Stimulated activated CD4-positive, alpha-beta T cell treated with anti-CD3 and anti-CD28 coated beads, Interleukin-15, amount 100 ng/mL, for 48 hours (primary cell): ENCODE measurements at regions not wholly inside any gene's neighbourhood (a gene's known extent, or its start where the extent isn't known, plus 50 kb on each side); places are given as distances from the start of the nearest gene placed in this dataset.
"Not testable (repeated sequence)": the region's sequence is repeated elsewhere in the genome, so short reads cannot be mapped to it uniquely, and the experiment has no call there.

ENCODE experiments used
- DNase-seq, 2 donors: peaks; one replicate each; pipeline ENCODE4 v3.0.0-alpha.2; 2020; ENCODE audit warnings: low read depth in 2 of 2

GRCh38 chr7:20839196-20839735, 52.6 kb upstream of the SP8 start:
- DNase-seq, result no peak

- DNase-seq, result no peak
Measured at GRCh38 chr7:20839987-20840386, 53.3 kb upstream of the SP8 start.

DNA sequence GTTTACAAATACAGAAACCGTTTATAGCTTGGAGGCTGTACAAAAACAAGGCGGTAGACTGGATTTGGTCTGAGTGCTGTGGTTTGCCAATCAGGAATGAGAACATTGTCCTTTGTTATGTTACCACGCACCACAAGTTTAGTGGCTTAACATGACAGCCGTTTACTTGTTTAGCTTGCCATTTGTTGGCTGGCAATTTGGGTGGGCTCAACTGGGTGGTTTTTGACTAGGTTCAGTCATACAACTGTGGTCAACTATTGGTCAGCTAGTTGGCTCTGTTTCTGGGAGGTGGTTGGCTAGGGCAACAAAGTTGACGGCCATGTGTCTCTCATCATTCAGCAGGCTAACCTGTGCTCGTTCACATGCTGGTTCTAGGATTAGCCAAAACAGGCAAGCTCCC, 60.1 kb upstream of the SP8 start:
- no peak for DNase-seq

DNA sequence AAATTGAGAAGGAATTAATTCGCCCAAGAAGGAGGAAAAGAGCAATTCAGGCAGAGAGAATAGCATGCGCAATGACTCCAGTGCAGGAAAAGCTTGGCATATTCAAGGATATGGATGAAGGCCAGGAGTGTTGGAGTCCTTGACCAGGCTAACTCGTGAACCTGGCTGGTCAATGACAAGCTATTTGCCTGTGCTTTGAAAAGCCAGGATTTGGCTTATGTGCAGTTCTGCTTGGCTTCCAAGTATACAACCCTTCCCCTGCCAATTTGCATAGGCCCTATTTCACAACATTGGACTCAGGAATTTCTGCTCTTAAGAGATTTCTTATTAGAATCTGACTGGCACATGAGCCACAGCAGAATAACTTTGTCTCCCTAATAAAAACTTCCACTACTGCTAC, 72.3 kb upstream of the SP8 start:
- no peak for DNase-seq

- DNase-seq, result no peak
Measured at GRCh38 chr7:20861468-20861867, 74.8 kb upstream of the SP8 start.

DNA sequence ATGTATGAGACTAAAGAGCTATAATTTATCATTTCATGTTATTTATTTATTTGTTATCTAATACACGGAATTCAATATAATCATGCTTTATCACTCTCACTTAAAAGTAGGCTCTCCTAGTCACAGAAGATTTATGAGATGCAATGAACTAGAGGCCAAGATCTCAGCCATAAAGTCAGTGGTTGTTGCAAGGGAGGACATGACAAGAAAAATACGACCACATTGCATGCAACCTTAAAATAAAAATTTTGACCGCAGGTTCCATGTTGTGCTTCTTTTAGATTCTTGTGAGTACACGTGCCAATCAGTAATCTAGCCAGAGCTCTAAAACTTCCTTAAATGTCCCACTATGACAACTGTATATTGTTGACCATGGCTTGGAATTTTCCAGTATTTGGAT, 75.9 kb upstream of the SP8 start:
- no peak for DNase-seq

DNA sequence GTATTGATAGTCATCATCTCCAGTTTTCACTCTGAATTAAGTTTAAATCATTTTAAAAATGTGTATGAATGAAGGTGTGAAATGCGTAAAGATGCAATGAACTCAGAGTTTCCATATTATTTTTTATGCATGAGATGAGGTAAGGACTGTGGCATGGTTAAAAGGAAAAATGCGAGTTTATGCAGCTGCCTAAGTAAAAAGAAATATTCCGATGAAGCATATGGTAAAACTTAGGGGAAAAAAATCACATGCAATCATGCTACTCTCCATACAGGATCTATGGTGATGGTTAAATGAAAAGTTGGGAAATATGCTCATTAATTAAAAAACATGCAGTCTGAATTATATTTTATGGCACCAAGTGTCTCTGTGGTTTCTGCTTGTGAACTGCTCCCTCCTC, 77.5 kb upstream of the SP8 start:
- DNase-seq, result no peak

- no peak for DNase-seq
Measured at GRCh38 chr7:20865684-20866083, 79.0 kb upstream of the SP8 start.

- DNase-seq, result no peak
Measured at GRCh38 chr7:20870977-20871376, 84.3 kb upstream of the SP8 start.

DNA sequence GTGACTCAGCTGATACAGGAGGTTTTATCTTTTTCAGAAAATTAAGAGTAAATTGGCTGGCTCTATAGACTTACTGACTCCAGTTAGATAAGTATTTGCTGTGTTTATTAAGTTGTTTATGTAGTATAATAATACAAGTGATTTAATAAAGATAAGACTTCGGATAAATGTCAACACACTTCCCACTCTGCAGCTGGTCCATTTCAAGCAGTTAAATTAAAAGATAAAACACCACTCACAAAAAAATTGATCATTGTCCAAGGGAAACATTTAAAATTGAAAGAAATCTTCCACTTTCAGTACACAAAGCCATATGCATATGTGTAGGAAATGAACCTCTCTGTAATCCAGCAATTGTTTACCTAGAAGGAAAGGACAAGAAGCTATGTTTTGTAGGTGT, 106.1 kb upstream of the SP8 start:
- no peak for DNase-seq

GRCh38 chr7:20894806-20895205, 108.1 kb upstream of the SP8 start:
- no peak for DNase-seq

DNA sequence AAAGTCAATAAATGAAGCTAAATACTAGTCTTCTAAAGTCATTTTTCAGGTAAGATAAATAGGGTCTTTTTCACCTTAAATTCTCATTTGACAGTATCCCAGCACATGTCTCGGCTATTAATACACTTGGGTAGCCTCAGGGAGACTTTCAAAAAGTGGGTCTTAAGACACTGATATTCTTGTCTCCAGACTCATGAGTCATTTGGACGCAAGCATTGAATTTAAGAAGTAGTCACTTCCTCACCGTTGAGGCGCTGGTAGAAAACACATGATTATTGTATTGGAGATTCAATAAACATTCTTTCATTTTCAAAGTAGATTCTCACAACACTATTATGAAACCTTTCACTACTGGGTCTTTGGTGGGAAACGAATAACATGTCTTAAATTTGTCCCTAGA, 108.9 kb upstream of the SP8 start:
- no peak for DNase-seq

- no peak for DNase-seq
Measured at GRCh38 chr7:20896996-20897395, 110.3 kb upstream of the SP8 start.

DNA sequence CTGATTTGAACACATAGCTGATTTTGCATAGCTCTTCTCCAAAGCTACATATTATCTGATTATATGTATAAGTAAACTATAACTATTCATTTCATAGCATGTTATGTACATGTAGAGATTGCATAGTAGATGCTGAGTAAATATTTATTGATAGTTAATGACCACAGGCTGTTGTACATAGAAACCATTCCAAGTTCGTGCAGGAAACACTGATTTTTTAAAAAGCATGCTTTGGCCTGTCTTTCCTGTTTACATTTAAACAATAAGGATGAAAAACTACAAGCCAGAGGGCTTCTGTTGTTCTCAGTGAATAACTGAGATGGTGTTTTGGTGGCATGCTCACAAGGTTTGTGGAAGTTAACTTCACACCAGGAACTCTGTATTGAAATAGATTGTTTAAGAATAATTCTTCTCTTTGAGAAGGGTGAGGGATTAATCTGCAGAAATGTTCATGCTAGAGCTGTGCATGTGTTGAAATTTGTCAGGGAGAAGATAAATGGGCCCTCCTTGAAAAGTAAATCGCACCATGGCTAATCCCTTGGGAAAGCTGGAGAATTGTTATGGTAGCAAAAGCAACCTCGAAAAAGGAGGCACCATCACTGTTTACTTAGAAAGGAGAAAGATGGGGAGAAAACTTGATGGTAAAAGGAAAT, 120.2 kb upstream of the SP8 start:
- no peak for DNase-seq

- DNase-seq, result no peak
Measured at GRCh38 chr7:20911081-20911480, 124.4 kb upstream of the SP8 start.

GRCh38 chr7:20913853-20914252, 127.2 kb upstream of the SP8 start:
- no peak for DNase-seq

GRCh38 chr7:20916311-20916710, 129.6 kb upstream of the SP8 start:
- no peak for DNase-seq

GRCh38 chr7:20917603-20918002, 130.9 kb upstream of the SP8 start:
- DNase-seq, result no peak

DNA sequence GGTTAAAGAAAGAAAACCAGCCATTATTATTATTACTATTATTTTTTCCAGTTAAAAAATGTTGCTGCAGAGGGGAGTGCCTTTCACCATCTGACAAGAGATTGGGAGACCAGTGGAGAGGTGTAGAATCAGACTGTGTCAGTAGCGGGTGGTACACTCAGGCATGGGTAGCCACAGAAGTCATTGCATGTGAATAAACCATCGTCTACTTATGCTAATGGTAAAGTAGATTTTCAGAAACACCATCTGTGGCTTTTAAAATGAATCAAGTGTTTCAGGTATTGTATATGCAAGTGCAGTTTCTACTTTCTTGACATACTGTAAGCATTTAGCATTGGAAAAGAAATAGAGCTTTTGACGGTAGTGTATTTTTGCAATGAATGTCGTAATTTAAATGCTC, 131.5 kb upstream of the SP8 start:
- DNase-seq, result no peak

DNA sequence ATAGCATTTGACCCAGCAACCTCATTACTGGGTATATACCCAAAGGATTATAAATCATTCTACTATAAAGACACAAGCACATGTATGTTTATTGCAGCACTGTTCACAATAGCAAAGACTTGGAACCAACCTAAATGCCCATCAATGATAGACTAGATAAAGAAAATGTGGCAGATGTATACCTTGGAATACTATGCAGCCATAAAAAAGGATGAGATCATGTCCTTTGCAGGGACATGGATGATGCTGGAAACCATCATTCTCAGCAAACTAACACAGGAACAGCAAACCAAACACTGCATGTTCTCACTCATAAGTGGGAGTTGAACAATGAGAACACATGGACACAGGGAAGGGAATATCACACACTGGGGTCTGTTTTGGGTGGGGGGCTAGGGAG, 140.5 kb upstream of the SP8 start:
- not testable (repeated sequence) for DNase-seq

DNA sequence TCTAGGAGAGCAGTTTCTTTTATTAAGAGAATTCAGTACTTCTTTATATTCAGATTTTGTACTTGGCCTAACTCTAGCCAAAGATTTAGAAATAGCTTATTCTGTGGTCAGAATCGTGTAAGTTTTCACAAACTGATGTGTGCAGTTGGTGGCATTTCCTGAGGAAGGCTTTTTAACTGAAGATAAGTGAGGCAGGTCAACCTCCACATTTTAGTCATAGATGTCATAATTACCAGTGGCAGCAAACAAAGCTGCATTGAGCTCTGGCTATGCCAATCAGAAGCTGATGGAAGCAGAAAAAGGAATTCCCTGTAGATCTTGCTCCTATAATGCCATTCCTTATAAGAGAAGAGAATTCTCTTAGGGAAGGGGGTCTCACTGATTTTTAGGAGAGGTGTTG, 141.3 kb upstream of the SP8 start:
- no peak for DNase-seq

DNA sequence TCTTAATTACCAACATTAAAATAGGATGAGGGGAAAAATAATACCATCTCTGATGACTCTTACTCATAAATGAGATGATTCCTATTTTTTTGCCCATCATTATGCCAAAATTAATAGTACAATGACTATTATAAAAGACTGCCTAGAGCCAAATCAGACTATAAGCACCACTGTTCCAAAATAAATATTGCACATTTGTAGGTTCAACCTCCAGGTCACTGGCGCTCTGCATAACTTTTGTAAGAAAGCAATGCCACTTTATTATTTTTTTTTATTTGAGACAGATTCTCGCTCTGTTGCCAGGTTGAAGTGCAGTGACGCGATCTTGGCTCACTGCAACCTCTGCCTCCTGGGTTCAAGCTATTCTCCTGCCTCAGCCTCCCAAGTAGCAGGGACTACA, 142.5 kb upstream of the SP8 start:
- DNase-seq, result no peak

DNA sequence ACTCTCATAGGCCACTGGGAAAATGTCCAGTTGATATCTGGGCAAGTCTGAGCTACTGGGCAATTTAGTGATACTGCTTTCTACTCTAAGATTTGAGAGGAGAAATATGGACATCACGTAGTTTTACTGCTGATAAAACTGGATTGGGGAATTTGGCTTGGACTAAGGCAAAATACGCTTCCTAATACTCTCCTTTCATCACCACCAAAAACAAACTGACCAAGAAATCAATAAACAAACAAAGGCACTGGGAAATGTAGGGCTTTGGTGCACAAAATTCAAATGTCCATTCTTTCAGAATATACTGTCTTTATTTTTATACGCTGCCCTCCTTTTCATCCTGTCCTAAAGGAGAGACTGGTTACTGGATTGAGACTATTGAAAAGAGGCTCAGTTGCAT, 145.1 kb upstream of the SP8 start:
- DNase-seq, result no peak

- no peak for DNase-seq
Measured at GRCh38 chr7:20932785-20933527, 146.3 kb upstream of the SP8 start.
